ENCODE measurements at regions not wholly inside any gene's neighbourhood (a gene's known extent, or its start where the extent isn't known, plus 50 kb on each side); places are given as distances from the start of the nearest gene placed in this dataset.

DNA sequence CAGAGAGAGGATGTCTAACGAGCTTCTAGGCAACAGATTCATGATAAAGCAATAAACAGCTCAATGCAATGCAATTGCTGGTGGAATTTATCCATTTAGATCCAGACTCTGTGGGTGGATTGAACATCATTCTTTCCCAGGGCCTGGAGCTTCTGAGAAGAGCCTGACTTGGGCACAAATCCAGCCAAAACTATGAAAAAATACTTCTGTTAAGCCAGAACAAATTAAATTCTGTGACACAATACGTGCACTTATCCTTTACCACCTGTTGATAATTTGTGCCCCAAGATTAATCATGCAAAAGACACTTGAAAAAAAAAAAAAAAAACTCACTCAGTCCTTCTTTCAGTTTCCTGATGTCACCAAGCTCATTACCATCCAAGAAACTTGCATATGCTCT is 446.0 kb upstream of the DCN start:
- Histone ChIP-seq H3K4me2 (replicated peaks; ENCODE audit: low read depth, low read length, poor library complexity, severe bottlenecking) (no peak overlapping the region), H3K79me2 (ENCODE audit: control insufficient read depth, insufficient read depth, low read length) (no peaks in the 10 kb centered on the region), H3K4me3 (ENCODE audit: control extremely low read depth in 1 of 5, extremely low read depth in 1 of 5, insufficient read depth in 1 of 5, low read depth in 2 of 5, low read length in 4 of 5) (no peak overlapping the region), H3K9ac (ENCODE audit: low read length) (no peak overlapping the region), H3K27me3 (replicated peaks in 1 of 4; ENCODE audit: control extremely low read depth in 1 of 4, control insufficient read depth in 3 of 4, insufficient read depth in 4 of 4, low read length in 3 of 4) (no peaks in the 10 kb centered on the region), H3K27ac (ENCODE audit: low read length in 2 of 2) (no peak overlapping the region), H3K4me1 (ENCODE audit: control insufficient read depth in 2 of 2, insufficient read depth in 2 of 2, low read length in 2 of 2) (no peaks in the 10 kb centered on the region), H3K9me3 (ENCODE audit: control extremely low read depth in 1 of 3, control insufficient read depth in 2 of 3, insufficient read depth in 1 of 3, low read length in 2 of 3) (peaks cover 0 to 7% (median 7%) of the 10 kb centered on the region in 3 donors), H4K20me1 (ENCODE audit: control insufficient read depth, insufficient read depth, low read length, poor library complexity, severe bottlenecking) (no peaks in the 10 kb centered on the region), H3K36me3 (replicated peaks in 1 of 2; ENCODE audit: control extremely low read depth in 1 of 2, control insufficient read depth in 1 of 2, extremely low read depth in 1 of 2, insufficient read depth in 2 of 2, low read length in 1 of 2) (no peaks in the 10 kb centered on the region), H2AFZ (ENCODE audit: insufficient read depth, low read depth, low read length, poor library complexity, severe bottlenecking) (no peak overlapping the region)
- intact Hi-C loops (cut with micrococcal nuclease) = no loop called here
- 57% methylated on average over 1 of the region's 2 CpGs for WGBS (ENCODE audit: insufficient coverage)
- ATAC-seq (ENCODE audit: low read depth) = no peak
- H3K27me3 Mint-ChIP-seq = peaks cover 20% of the 10 kb centered on the region
- DNase-seq = no peak
- H3K4me3 Mint-ChIP-seq = no peak overlapping the region
- H3K4me1 Mint-ChIP-seq = no peaks in the 10 kb centered on the region
- H3K27ac Mint-ChIP-seq = no peak overlapping the region
- ChIA-PET CTCF (no interaction called here), POLR2A (no interaction called here)
- no peak for TF ChIP-seq EZH2 (IDR thresholded peaks at IDR 0.05; ENCODE audit: borderline replicate concordance, insufficient read depth, low read depth, low read length, poor library complexity, severe bottlenecking)
- TF ChIP-seq, protein P1, sequence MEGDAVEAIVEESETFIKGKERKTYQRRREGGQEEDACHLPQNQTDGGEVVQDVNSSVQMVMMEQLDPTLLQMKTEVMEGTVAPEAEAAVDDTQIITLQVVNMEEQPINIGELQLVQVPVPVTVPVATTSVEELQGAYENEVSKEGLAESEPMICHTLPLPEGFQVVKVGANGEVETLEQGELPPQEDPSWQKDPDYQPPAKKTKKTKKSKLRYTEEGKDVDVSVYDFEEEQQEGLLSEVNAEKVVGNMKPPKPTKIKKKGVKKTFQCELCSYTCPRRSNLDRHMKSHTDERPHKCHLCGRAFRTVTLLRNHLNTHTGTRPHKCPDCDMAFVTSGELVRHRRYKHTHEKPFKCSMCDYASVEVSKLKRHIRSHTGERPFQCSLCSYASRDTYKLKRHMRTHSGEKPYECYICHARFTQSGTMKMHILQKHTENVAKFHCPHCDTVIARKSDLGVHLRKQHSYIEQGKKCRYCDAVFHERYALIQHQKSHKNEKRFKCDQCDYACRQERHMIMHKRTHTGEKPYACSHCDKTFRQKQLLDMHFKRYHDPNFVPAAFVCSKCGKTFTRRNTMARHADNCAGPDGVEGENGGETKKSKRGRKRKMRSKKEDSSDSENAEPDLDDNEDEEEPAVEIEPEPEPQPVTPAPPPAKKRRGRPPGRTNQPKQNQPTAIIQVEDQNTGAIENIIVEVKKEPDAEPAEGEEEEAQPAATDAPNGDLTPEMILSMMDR (IDR thresholded peaks at IDR 0.05) = no peak
- peaks cover 7% of the 10 kb centered on the region for H3K9me3 Mint-ChIP-seq (ENCODE audit: insufficient read depth)

DNA sequence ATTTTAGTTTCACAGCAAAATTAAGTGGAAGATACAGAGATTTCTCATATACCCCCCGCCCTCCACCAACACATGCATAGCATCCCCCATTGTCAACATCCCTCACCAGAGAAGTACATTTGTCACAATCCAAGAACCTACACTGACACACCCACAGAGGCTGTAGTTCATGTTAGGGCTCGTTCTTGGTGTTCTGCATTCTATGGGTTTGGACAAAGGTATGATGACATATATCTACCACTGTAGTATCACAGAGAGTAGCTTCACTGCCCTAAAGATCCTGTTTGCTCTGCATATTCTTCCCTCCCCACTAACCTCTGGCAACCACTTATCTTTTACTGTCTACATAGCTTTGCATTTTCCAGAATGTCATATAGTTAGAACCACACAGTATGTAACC is 444.6 kb upstream of the DCN start:
- peaks cover 0 to 7% (median 5%) of the 10 kb centered on the region in 3 donors for H3K9me3 ChIP-seq (ENCODE audit: control extremely low read depth in 1 of 3, control insufficient read depth in 2 of 3, insufficient read depth in 1 of 3, low read length in 2 of 3)
- ChIA-PET POLR2A (no interaction called here), CTCF (interaction anchor here (1.2 kb wide), 1 partner anchor 15 kb away, joined by 3 read pairs; no protein-coding TSS in a partner anchor)
- no peaks in the 10 kb centered on the region for H3K79me2 ChIP-seq (ENCODE audit: control insufficient read depth, insufficient read depth, low read length)
- TF ChIP-seq EZH2 (IDR thresholded peaks at IDR 0.05; ENCODE audit: borderline replicate concordance, insufficient read depth, low read depth, low read length, poor library complexity, severe bottlenecking) = no peak
- TF ChIP-seq, protein P1 (IDR thresholded peaks at IDR 0.05) = no peak
- H3K27me3 ChIP-seq (replicated peaks in 1 of 4; ENCODE audit: control extremely low read depth in 1 of 4, control insufficient read depth in 3 of 4, insufficient read depth in 4 of 4, low read length in 3 of 4) = no peaks in the 10 kb centered on the region
- no peak overlapping the region for H2AFZ ChIP-seq (ENCODE audit: insufficient read depth, low read depth, low read length, poor library complexity, severe bottlenecking)
- Mint-ChIP-seq H3K9me3 (ENCODE audit: insufficient read depth) (peaks cover 7% of the 10 kb centered on the region), H3K27ac (no peak overlapping the region), H3K4me3 (no peak overlapping the region), H3K4me1 (no peaks in the 10 kb centered on the region), H3K27me3 (peaks cover 17% of the 10 kb centered on the region)
- intact Hi-C loops (cut with micrococcal nuclease) = no loop called here
- no peaks in the 10 kb centered on the region for H3K36me3 ChIP-seq (replicated peaks in 1 of 2; ENCODE audit: control extremely low read depth in 1 of 2, control insufficient read depth in 1 of 2, extremely low read depth in 1 of 2, insufficient read depth in 2 of 2, low read length in 1 of 2)
- ATAC-seq (ENCODE audit: low read depth) (no peak), DNase-seq (no peak)
- no peak overlapping the region for H3K27ac ChIP-seq (ENCODE audit: low read length in 2 of 2)
- H3K4me1 ChIP-seq (ENCODE audit: control insufficient read depth in 2 of 2, insufficient read depth in 2 of 2, low read length in 2 of 2) = no peaks in the 10 kb centered on the region
- no CpG with 5 or more reads among the region's 2 CpGs for WGBS (ENCODE audit: insufficient coverage)
- H3K4me3 ChIP-seq (ENCODE audit: control extremely low read depth in 1 of 5, extremely low read depth in 1 of 5, insufficient read depth in 1 of 5, low read depth in 2 of 5, low read length in 4 of 5) = no peak overlapping the region
- no peak overlapping the region for H3K4me2 ChIP-seq (replicated peaks; ENCODE audit: low read depth, low read length, poor library complexity, severe bottlenecking)
- no peak overlapping the region for H3K9ac ChIP-seq (ENCODE audit: low read length)
- H4K20me1 ChIP-seq (ENCODE audit: control insufficient read depth, insufficient read depth, low read length, poor library complexity, severe bottlenecking) = no peaks in the 10 kb centered on the region
